ENCODE measurements at regions not wholly inside any gene's neighbourhood (a gene's known extent, or its start where the extent isn't known, plus 50 kb on each side); places are given as distances from the start of the nearest gene placed in this dataset.
"Not testable (repeated sequence)": the region's sequence is repeated elsewhere in the genome, so short reads cannot be mapped to it uniquely, and the experiment has no call there.

- Histone ChIP-seq H3K4me2 (ENCODE audit: low read length) (no peak overlapping the region), H3K9me3 (replicated peaks; ENCODE audit: low read length) (no peaks in the 10 kb centered on the region), H3K4me1 (ENCODE audit: control insufficient read depth, insufficient read depth, low read length) (no peaks in the 10 kb centered on the region), H3K4me3 (ENCODE audit: low read length) (no peak overlapping the region), H3K36me3 (ENCODE audit: insufficient read depth, low read length) (no peaks in the 10 kb centered on the region), H3K9ac (ENCODE audit: low read depth, low read length) (no peak overlapping the region), H3K27me3 (ENCODE audit: control insufficient read depth, insufficient read depth, low read length) (no peaks in the 10 kb centered on the region)
Measured at GRCh38 chr16:63672493-63672892, 1449.4 kb downstream of the CDH11 start.

DNA sequence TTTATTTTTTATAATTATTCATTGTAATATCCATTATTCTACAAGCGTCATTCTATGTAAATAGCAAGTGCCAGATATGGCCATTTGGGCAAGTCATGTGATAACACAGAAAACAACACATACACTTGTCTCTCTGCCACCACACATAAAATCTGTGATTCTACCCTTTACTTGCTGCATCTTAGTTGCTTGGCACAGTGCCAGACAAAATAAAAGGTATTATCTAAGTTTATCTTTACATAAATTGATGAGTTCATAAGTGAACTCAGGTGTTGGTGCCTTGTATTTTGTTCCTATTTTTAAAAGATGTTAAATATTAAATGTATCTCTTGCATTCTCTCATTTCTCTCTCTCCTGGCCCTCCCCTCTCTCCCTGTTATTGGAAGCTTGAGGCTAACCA, 1458.7 kb downstream of the CDH11 start:
- H3K9ac ChIP-seq (ENCODE audit: low read depth, low read length) = no peak overlapping the region
- H3K36me3 ChIP-seq (ENCODE audit: insufficient read depth, low read length) = no peaks in the 10 kb centered on the region
- no peak overlapping the region for H3K4me3 ChIP-seq (ENCODE audit: low read length)
- H3K4me2 ChIP-seq (ENCODE audit: low read length) = no peak overlapping the region
- no peaks in the 10 kb centered on the region for H3K9me3 ChIP-seq (replicated peaks; ENCODE audit: low read length)
- H3K4me1 ChIP-seq (ENCODE audit: control insufficient read depth, insufficient read depth, low read length) = no peaks in the 10 kb centered on the region
- no peaks in the 10 kb centered on the region for H3K27me3 ChIP-seq (ENCODE audit: control insufficient read depth, insufficient read depth, low read length)

- Histone ChIP-seq H3K9ac (ENCODE audit: low read depth, low read length) (no peak overlapping the region), H3K4me1 (ENCODE audit: control insufficient read depth, insufficient read depth, low read length) (no peaks in the 10 kb centered on the region), H3K4me2 (ENCODE audit: low read length) (no peak overlapping the region), H3K9me3 (replicated peaks; ENCODE audit: low read length) (no peaks in the 10 kb centered on the region), H3K36me3 (ENCODE audit: insufficient read depth, low read length) (no peaks in the 10 kb centered on the region), H3K4me3 (ENCODE audit: low read length) (no peak overlapping the region), H3K27me3 (ENCODE audit: control insufficient read depth, insufficient read depth, low read length) (no peaks in the 10 kb centered on the region)
Measured at GRCh38 chr16:63655846-63656245, 1466.0 kb downstream of the CDH11 start.

- Histone ChIP-seq H3K4me2 (ENCODE audit: low read length) (no peak overlapping the region), H3K36me3 (ENCODE audit: insufficient read depth, low read length) (no peaks in the 10 kb centered on the region), H3K27me3 (ENCODE audit: control insufficient read depth, insufficient read depth, low read length) (no peaks in the 10 kb centered on the region), H3K9me3 (replicated peaks; ENCODE audit: low read length) (no peaks in the 10 kb centered on the region), H3K4me1 (ENCODE audit: control insufficient read depth, insufficient read depth, low read length) (no peaks in the 10 kb centered on the region), H3K4me3 (ENCODE audit: low read length) (no peak overlapping the region), H3K9ac (ENCODE audit: low read depth, low read length) (no peak overlapping the region)
Measured at GRCh38 chr16:63653044-63653839, 1468.6 kb downstream of the CDH11 start.

GRCh38 chr16:63652091-63652490, 1469.8 kb downstream of the CDH11 start:
- Histone ChIP-seq H3K9ac (ENCODE audit: low read depth, low read length) (no peak overlapping the region), H3K27me3 (ENCODE audit: control insufficient read depth, insufficient read depth, low read length) (no peaks in the 10 kb centered on the region), H3K36me3 (ENCODE audit: insufficient read depth, low read length) (no peaks in the 10 kb centered on the region), H3K9me3 (replicated peaks; ENCODE audit: low read length) (no peaks in the 10 kb centered on the region), H3K4me1 (ENCODE audit: control insufficient read depth, insufficient read depth, low read length) (no peaks in the 10 kb centered on the region), H3K4me2 (ENCODE audit: low read length) (no peak overlapping the region), H3K4me3 (ENCODE audit: low read length) (no peak overlapping the region)

- no peak overlapping the region for H3K4me3 ChIP-seq (ENCODE audit: low read length)
- no peak overlapping the region for H3K9ac ChIP-seq (ENCODE audit: low read depth, low read length)
- H3K4me1 ChIP-seq (ENCODE audit: control insufficient read depth, insufficient read depth, low read length) = no peaks in the 10 kb centered on the region
- no peaks in the 10 kb centered on the region for H3K27me3 ChIP-seq (ENCODE audit: control insufficient read depth, insufficient read depth, low read length)
- no peaks in the 10 kb centered on the region for H3K9me3 ChIP-seq (replicated peaks; ENCODE audit: low read length)
- H3K36me3 ChIP-seq (ENCODE audit: insufficient read depth, low read length) = no peaks in the 10 kb centered on the region
- no peak overlapping the region for H3K4me2 ChIP-seq (ENCODE audit: low read length)
Measured at GRCh38 chr16:63650550-63650949, 1471.3 kb downstream of the CDH11 start.

GRCh38 chr16:63633706-63634445, 1488.0 kb downstream of the CDH11 start:
- not testable (repeated sequence) for H3K27me3 ChIP-seq (ENCODE audit: control insufficient read depth, insufficient read depth, low read length); H3K9me3 ChIP-seq (replicated peaks; ENCODE audit: low read length); H3K4me2 ChIP-seq (ENCODE audit: low read length); H3K9ac ChIP-seq (ENCODE audit: low read depth, low read length); H3K4me3 ChIP-seq (ENCODE audit: low read length); H3K4me1 ChIP-seq (ENCODE audit: control insufficient read depth, insufficient read depth, low read length); H3K36me3 ChIP-seq (ENCODE audit: insufficient read depth, low read length)

DNA sequence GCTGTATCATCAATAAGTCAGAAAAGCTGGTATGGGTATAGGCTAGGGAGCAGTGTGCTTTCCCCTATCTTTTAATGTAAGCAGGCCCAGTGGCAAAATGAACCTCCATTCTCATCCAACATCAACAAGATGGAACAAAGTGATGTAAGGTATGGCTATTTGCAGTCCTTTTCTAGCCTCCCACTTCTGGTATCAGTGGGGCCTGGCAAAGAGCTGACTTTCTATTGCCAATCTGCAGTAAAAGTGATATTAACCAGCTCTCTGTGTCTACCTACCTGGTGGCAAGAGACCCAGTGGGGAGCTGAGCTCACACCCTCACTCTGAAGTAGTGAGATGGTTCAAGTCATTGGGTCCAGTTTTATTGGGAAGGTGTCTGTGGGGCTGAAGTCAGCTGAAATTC, 1492.6 kb downstream of the CDH11 start:
- Histone ChIP-seq H3K4me1 (ENCODE audit: control insufficient read depth, insufficient read depth, low read length) (no peaks in the 10 kb centered on the region), H3K36me3 (ENCODE audit: insufficient read depth, low read length) (no peaks in the 10 kb centered on the region), H3K9me3 (replicated peaks; ENCODE audit: low read length) (no peaks in the 10 kb centered on the region), H3K27me3 (ENCODE audit: control insufficient read depth, insufficient read depth, low read length) (no peaks in the 10 kb centered on the region), H3K4me3 (ENCODE audit: low read length) (no peak overlapping the region), H3K4me2 (ENCODE audit: low read length) (no peak overlapping the region), H3K9ac (ENCODE audit: low read depth, low read length) (no peak overlapping the region)

DNA sequence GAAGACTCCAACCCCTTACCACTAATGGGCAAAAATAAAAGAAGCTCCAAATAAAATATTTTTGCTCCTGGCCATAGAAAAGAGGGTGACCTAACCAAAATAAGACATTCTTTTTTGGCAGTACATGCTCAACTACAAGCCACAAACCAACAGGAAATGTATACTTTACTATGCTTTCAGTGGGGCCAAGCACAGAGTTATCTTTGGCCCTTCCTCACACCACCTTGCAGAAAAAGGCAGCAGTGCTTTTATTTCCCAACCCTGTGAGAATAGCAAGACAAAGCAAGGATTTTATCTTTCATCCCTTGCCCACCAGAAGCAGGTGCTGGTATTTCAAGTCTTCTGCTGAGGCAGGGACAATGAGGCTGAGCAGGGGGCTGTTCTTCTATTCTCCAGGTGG, 1493.1 kb downstream of the CDH11 start:
- H3K9me3 ChIP-seq (replicated peaks; ENCODE audit: low read length) = no peaks in the 10 kb centered on the region
- no peaks in the 10 kb centered on the region for H3K27me3 ChIP-seq (ENCODE audit: control insufficient read depth, insufficient read depth, low read length)
- no peak overlapping the region for H3K9ac ChIP-seq (ENCODE audit: low read depth, low read length)
- no peak overlapping the region for H3K4me2 ChIP-seq (ENCODE audit: low read length)
- H3K36me3 ChIP-seq (ENCODE audit: insufficient read depth, low read length) = no peaks in the 10 kb centered on the region
- no peak overlapping the region for H3K4me3 ChIP-seq (ENCODE audit: low read length)
- no peaks in the 10 kb centered on the region for H3K4me1 ChIP-seq (ENCODE audit: control insufficient read depth, insufficient read depth, low read length)

GRCh38 chr16:63625126-63625525, 1496.7 kb downstream of the CDH11 start:
- H3K27me3 ChIP-seq (ENCODE audit: control insufficient read depth, insufficient read depth, low read length) = no peaks in the 10 kb centered on the region
- no peaks in the 10 kb centered on the region for H3K4me1 ChIP-seq (ENCODE audit: control insufficient read depth, insufficient read depth, low read length)
- H3K4me2 ChIP-seq (ENCODE audit: low read length) = no peak overlapping the region
- no peaks in the 10 kb centered on the region for H3K9me3 ChIP-seq (replicated peaks; ENCODE audit: low read length)
- no peak overlapping the region for H3K4me3 ChIP-seq (ENCODE audit: low read length)
- H3K36me3 ChIP-seq (ENCODE audit: insufficient read depth, low read length) = no peaks in the 10 kb centered on the region
- no peak overlapping the region for H3K9ac ChIP-seq (ENCODE audit: low read depth, low read length)

- Histone ChIP-seq H3K9me3 (replicated peaks; ENCODE audit: low read length) (no peaks in the 10 kb centered on the region), H3K9ac (ENCODE audit: low read depth, low read length) (no peak overlapping the region), H3K4me3 (ENCODE audit: low read length) (no peak overlapping the region), H3K4me1 (ENCODE audit: control insufficient read depth, insufficient read depth, low read length) (no peaks in the 10 kb centered on the region), H3K4me2 (ENCODE audit: low read length) (no peak overlapping the region), H3K27me3 (ENCODE audit: control insufficient read depth, insufficient read depth, low read length) (no peaks in the 10 kb centered on the region), H3K36me3 (ENCODE audit: insufficient read depth, low read length) (no peaks in the 10 kb centered on the region)
Measured at GRCh38 chr16:63623551-63624039, 1498.3 kb downstream of the CDH11 start.
